Hematopoietic multipotent progenitor cell (in vitro differentiated cells): ENCODE measurements at regions not wholly inside any gene's neighbourhood (a gene's known extent, or its start where the extent isn't known, plus 50 kb on each side); places are given as distances from the start of the nearest gene placed in this dataset.
"Not testable (repeated sequence)": the region's sequence is repeated elsewhere in the genome, so short reads cannot be mapped to it uniquely, and the experiment has no call there.

ENCODE experiments used
- DNase-seq, 3 donors: peaks; one replicate each; pipeline ENCODE4 v3.0.0-alpha.2; 2011 to 2015; ENCODE audit warnings: low read depth in 2 of 3, low spot score in 2 of 3

DNA sequence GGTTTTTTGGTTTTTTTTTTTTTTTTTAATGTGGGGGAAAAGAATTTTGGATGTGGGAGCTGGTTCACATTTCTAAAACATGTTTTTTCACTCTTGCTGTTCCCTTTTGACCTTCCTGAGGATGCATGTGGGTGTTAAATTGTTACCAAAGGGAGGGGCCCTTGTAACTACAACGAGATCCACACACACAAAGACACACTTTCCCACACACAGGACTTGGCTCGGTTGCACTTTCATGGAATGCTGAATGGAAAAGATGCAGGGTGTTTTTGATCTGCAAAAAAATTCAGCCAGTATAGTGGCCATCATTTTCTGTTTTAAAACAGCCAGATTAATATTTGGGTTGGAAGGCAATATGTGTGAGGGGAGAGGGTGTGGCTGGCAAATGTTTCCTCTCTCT, 576.9 kb downstream of the EBF1 start:
- DNase-seq, result no peak

DNA sequence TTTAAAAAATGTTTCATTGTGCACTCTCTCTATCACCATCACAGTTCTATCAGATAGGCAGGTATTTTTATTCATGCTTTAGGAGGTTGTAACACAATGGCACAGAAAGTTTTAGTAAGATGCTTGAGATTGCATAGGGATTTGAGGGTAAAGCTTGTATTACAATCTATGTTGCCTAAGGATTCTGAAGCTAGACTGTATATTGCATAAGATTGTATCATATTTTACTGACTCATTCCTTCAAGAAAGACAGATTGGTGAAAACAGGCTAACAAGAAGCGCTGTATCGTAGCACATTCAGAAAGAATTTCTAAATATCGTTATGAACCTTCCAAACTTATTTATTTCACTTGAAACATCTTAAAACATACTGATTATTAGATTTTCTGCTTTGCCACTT, 577.7 kb downstream of the EBF1 start:
- DNase-seq, result no peak

DNA sequence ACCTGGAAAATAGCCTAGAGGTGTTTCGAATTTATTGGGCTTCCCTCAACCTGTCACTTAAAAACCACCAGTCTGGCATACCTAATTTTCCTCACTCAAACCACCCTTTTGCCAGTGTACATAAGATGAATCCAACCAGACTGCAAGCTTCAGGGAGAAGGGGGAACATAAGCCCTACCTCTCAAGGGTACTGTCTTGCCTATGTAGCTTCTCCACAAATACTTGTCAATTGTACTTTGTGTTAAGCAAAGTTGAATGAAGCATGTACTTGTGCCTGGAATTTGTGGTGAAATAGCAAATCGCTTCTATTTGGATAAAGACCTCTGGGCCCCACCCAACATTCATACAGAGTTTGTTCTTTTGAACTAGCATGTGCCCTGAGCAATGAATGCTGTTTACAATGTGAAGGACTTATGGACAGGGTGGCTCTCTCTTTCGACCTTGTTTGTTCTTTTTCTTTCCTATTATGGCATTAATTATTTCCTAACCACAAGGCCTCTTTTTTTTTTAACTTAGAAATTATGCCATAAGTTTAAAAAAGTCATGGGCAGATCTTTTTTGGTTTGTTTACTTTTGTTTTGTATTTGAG, 580.2 kb downstream of the EBF1 start:
- DNase-seq, result no peak

DNA sequence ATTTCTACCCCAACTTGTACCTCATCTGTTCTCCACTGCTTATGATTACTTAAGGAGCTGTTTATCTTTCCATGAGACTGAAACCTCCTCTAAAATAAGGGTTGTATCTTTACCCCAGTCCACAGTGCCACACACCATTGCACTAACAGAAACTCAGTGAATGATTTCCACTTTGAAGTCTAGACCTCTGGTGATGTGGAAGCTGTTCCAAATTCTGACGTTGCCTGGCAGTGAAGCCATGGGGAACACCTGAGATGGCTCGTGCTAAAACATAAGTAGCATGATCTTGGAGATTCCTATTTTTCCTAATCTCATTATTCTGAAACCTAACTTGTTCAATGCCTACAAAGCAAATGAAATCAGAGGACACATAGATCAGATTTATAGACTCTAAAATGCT, 583.2 kb downstream of the EBF1 start:
- DNase-seq, result no peak

DNA sequence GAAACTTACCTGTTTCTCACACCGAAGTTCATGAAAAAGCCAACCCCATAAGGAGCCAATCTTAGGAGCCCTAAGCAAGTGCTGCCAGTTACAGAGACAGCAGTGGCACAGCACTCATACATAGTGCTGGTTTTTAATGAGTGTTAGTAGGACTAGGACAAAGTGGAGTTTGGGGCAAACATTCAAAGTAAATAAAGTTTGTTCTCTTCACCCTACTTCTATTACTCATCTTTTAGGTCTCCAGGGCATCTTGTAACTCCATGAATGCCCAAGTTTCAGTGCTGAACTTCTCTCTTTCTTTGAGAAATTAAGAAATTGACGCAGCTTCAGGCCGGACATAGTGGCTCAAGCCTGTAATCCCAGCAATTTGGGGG, 584.7 kb downstream of the EBF1 start:
- DNase-seq, result no peak

DNA sequence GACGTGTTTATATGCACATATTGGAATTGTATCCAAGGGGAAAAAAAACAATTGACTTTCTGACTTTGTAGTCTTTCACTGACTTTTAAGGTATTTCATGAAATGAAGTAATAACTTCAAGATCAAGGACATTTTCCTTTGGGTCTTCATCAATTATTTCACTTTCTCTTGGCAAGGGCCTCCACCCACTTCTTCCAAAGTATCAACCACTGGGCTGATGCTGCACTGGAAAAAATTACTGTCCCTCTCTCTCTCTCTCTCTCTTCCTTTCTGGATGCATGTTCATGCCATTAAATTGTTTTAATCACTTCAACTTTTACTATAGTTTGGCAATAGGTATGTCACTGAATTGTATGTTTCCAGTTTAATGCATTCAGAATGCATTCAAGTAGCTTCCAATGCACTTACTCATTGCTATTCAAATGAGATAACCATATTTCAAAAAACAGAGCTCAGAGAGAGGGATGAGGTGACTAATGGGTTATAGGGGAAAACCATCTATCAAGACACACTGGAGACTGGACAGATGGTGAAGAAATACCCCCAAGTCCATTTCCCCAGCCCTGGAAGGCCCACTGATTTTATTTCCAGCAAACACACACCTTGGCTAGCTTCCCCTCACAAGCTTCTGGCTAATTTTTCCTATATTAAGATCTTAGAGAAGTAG, 585.3 kb downstream of the EBF1 start:
- no peak for DNase-seq

DNA sequence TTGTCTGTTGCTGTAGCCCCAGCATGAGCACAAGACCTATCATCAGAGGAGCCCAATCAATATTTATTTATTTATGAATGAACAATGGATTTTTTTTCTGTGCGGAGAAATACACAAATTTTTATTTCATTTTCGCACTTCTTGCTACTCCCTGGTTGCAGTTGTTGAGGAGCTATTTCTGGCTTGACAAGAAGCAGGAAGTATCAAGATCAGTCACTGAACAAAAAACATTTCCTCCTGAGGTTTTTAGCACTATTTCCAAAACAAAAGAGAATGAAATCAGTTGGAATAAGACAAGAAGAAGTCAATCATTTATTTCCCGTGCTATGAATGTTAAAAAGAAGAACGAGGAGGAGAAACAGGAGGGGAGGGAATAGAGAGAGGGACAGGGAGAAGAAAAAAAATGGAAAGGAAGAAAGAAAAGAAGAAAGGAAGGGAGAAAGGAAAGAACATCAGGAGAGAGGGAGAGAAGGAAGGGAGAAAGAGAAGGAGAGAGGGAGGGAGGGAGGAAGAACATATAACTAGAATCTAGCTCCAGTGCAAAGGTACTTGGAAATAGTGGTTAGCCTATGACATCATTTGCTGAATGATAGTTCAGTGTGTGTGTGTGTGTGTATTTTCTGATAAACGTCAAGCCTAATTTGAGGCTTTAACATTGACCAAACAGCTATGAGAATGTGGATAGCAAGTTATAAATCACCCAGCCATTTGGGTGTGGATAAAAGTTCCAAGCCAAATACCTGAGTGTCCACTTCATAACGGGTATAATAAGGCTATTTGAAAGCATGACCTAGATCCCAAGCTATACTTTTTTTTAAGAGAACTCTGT, 586.0 kb downstream of the EBF1 start:
- peak in 1 of 3 donors; percentile 42 for DNase-seq

DNA sequence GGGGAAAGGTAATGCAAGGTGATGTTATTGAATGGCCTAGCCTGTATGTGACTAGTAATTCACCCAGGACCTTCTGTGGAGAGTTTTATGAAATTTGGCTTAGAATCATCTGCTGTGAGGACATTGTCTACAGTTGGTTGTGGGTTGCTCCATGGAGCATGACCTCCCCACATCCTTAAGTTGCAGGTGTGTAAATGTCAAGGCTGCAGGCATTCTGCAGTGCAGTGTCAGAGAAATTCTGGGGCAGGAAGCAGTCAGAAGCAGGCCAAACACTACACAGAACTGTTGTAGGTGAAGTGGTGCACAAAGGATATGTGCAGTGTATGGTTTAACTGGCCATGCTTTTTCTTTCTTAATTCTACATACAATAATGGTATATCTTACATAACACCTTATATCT, 588.3 kb downstream of the EBF1 start:
- no peak for DNase-seq

DNA sequence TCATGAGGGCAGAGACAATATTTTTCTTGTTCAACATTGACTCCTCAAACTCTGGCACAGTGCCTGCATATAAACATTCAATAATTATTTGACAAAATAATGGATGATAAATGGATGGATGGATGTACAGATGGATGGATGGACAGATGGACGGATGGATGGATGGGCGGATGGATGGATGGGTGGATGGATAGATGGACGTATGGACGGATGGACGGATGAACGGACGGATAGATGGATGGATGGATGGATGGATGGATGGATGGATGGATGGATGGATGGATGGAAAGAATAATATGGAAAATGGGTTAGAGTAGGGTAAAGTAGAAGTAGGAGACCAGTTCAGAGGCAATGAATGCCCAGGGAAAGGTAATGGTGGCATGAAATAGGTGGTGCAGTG, 589.2 kb downstream of the EBF1 start:
- no peak for DNase-seq

DNA sequence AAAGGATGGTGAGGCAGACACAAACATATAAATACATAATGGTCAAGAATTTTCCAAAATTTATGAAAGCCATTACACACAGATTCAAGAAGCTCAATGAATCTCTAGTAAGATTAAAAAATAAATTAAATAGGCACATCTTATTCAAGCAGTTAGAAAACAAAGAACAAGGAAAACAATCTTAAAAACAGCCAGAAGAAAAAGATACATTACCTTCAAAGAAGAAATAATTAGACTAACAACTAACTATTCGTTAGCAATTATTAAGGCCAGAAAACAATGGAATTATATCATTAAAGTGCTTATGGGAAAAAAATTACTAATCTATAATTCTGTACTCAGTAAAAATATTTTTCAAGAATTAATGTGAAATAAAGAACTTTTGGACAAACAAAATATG, 593.1 kb downstream of the EBF1 start:
- no peak for DNase-seq

DNA sequence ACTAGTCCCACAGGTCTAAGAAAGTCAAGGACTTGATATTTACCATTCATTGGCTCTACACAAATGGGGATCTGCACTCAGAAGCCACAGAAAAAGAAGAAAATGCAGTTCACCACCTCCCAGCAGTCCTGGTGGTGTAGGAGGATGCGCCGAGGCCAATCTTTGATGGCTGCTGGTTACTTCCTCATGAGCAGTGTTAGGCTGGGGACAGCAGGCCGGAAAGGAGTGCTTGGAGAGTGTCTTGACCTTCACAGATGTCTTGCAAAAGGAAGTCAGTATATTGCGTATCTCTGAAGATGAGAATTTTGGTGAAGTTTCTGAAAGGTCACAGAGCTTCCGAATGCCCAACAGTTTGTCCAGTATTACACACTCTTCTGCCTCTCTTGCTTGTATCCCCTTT, 597.0 kb downstream of the EBF1 start:
- no peak for DNase-seq

DNA sequence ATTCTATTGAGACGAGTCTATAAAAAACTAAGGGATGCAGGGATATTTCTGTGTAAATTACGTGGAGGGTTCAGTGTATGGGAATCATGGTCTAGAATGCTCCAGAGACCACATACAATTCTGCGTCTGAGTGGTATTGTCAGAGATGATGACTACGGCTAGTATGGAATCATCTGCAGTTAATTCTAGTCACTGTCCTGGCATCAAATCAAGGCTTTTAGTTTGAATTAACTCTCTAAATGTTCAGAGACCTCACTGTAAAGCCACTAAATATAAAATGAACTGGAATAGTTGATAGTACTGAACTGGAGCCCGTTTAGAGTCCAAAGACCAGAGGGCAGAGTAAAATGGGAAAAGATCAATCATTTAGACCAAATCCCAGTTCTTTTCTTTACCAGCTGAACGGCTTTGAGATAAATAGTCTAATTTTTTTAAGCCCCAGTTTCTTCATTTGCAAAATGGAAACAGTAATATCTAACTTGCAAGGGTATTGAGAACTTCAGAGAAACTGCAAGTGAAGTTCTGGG, 599.8 kb downstream of the EBF1 start:
- DNase-seq, result no peak

DNA sequence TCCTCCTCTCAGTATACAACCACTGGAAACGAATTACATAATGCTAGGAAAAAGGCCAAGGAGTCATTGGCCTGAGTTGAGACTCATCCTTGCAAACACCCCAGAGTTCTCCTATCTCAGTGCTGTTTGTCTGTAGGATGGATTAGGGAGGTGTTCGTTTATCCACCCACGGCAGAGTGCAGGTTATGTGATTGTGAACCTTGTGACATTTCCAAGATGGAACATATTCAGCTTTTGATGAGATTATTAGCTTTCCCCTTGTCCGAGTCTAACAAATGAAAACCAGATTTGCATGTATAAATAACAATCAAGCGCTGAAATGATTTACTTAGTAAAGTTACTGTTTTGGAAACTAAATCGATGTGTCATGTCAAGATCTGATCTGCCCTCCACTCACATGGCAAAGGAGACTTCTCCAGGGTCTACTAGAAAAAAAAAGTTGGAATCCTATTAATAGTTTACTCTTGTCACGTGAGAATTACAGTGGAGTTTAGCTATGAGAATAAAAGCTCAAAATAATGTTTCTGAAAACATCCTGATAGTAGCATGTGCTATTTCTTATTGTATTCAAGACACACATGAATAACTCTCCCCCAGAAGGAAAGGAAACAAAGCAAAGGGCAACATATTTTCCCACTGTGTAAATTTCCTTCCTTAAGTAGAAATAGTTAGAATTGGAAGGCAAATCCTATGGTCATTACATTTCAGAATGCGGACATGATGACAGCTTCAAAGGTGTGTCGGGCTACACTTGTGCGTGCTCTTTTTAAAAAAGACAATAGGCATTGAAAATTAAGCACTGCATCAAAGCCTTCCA, 600.4 kb downstream of the EBF1 start:
- DNase-seq, result no peak

DNA sequence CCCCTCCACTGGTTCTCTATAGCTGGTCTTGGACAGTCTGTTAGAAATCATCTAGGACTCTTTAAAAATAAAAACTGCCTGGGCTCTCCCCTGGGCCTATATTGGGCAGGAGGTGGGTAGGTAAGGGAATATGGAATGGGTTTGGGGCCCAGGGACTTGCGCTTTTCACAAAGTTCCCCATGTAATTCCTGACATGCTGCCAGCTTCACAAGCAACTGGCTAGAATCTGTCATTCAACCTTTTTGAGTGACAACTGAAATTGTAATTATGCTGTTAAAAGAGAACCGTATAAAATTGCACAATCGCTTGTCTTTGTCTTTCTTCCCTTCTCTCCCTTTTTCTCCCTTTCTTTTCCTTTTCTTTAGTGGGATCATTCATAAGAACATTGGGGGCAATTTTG, 603.1 kb downstream of the EBF1 start:
- DNase-seq, result no peak

DNA sequence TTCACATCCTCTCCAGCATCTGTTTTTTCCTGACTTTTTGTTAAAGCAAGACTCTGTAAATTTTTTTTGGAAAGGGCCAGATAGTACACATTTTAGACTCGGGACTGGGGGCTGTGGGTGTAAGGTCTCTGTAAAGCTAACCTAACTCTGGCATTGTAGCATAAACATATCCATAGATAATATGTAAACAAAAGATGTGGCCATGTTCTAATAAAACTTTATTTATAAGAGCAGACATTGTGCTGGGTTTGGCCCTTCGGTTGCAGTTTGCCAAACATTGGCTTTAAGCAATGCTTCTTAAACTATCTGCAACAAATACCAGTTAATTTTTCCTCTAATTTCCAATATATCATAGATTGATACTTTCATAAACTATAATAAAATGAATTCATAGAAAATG, 605.2 kb downstream of the EBF1 start:
- no peak for DNase-seq

DNA sequence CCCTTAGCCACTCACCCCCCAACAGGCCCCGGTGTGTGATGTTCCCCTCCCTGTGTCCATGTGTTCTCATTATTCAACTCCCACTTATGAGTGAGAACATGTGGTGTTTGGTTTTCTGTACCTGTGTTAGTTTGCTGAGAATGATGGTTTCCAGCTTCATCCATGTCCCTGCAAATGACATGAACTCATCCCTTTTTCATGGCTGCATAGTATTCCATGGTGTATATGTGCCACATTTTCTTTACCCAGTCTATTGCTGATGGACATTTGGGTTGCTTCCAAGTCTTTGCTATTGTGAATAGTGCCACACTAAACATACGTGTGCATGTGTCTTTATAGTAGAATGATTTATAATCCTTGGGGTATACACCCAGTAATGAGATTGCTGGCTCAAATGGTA, 605.7 kb downstream of the EBF1 start:
- DNase-seq, result not testable (repeated sequence)

DNA sequence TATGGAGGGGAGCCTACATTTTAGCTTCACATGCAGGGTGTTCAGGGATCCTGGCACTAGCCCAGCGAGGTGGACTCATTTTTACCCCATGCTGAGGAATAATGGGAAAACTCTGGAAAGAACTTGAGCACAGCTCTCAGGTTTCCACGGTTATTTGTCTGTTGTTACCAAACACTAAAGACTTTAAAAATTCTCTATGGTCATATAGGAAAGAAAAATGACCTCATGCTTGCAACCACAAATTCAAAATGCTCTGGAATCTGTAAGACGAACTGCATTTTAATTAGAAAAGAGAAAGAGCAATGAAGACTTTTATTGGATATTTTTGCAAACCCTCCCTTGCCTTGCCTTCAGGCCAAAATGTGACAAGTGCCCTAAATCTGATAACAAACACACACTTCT, 606.9 kb downstream of the EBF1 start:
- DNase-seq, result no peak

DNA sequence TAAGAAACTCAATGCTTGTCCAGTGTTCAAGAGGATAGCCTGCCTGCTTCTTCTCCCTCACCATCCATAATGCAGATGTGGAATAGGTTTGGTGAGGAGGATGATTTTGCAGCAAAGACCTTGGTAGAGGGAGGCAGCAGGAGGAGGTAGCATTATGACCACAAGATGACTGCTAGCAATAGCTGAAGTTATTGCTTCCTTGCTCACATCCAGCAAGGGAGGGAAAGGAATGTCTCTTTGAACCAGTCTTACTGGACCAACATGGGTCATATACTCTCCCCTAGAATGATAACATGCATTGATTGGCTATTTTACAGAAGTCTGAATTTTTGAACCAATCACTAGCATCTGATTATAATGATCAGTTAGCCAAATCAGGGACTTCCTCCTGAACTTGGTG, 607.6 kb downstream of the EBF1 start:
- no peak for DNase-seq

DNA sequence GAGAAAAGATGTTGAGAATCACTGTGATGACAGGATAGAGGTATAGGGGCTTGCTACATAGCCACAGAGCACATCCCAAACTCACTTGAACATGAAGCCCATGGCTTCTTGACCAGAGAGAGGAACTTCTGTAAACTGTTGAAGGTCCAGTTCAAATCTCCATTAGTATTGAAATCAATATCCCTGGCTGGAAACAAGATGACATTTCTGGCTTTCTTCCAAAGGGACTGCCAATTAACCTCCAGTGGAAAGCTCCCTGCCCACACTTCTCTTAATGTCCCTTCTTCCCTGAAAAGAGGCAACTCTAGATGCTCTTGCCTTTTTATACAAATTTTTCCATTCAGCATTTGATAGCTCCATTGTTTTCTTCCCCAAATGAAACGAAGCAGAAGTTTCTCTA, 612.1 kb downstream of the EBF1 start:
- no peak for DNase-seq

DNA sequence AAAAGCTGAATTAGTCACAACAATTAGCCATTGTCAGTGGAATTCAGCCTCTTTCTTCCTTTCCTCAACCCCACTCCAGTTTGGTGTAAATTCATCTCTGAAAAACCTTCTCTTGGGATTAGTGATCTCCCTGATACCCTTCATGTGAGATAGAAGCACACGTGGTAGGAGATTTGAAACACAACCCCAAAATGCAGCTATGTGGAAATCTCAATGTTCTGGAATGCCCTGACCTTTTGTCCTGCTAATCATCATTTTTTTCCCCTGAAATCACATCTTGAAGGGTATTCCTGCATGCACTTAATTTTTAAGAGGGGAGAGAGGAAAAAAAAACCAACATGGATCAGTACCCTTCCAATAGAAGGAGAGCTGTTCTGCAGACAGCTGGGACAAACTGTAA, 612.6 kb downstream of the EBF1 start:
- no peak for DNase-seq

DNA sequence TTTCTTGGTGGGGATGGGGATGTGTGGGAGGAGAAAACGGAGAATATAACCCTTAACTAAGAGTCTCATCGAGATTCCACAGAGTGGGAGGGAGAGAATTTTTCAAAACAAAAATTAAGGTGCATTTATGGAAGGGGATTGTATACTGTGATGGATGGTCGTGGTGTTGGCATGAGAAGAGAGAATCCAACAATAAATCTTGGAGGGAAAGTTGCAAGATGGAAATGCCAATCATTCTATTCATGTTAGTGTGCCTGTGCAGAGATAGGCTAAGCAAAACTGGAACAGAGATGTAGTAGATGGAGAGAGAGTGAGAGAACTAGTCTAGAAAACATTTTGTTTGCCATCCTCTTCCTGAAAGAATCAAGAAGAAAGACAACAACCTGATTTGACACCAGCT, 613.1 kb downstream of the EBF1 start:
- DNase-seq, result no peak
